NCI-H748 (cell line): ENCODE measurements at regions not wholly inside any gene's neighbourhood (a gene's known extent, or its start where the extent isn't known, plus 50 kb on each side); places are given as distances from the start of the nearest gene placed in this dataset.
"Not testable (repeated sequence)": the region's sequence is repeated elsewhere in the genome, so short reads cannot be mapped to it uniquely, and the experiment has no call there.

Source experiments
- DNase-seq: peaks from one replicate; lab custom pipeline; 2025; ENCODE audit not compliant: unreplicated experiment; lab: John Stamatoyannopoulos, UW

GRCh38 chr15:30030345-30030744 lies 52.4 kb upstream of the GOLGA8J start:
- DNase-seq: no peak

- DNase-seq: no peak
These were observed 58.9 kb upstream of the GOLGA8J start for GRCh38 chr15:30023798-30024295.

- DNase-seq: no peak
These were observed 72.0 kb upstream of the GOLGA8J start for GRCh38 chr15:30010746-30011145.

- no peak for DNase-seq
These were observed 74.6 kb upstream of the GOLGA8J start for GRCh38 chr15:30008156-30008555.

DNA sequence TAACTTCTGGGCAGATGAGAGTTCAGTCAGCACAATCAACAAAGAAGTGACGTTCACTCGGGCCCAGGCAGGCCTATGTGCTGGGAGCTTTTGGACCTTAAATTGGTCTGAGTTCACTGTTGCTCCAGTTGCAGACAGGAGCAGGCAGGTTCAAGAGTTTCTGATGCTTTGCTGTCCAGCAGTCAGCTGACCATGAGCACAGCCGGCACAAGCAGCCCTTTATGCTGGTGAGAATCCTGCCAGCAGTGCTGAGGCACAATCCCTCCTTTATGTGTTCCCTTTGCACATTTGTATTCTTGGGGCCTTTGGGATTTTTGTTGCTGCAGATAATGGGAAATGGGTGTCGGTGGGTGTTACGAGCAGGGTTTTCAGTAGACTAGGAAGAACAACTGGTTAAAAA lies 81.2 kb upstream of the GOLGA8J start:
- no peak for DNase-seq

DNA sequence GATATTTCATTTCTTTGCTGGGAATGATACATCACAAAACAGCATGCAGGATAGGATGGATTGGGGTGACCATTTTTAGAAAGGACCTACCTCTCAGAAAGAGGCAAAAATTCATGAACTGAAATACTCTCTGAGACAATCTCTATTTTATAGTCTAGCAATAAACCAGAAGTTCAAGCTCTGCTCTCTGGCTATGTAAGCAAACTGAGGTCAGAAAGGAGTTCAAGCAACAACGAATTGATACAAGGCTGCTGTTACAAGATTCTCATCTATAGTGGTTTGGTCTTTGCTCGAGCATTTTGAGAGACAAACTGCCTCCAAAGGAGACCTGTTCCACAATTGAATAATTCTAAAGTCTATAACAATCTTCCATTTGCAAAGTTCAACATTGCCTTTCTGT lies 84.7 kb upstream of the GOLGA8J start:
- DNase-seq: no peak

DNA sequence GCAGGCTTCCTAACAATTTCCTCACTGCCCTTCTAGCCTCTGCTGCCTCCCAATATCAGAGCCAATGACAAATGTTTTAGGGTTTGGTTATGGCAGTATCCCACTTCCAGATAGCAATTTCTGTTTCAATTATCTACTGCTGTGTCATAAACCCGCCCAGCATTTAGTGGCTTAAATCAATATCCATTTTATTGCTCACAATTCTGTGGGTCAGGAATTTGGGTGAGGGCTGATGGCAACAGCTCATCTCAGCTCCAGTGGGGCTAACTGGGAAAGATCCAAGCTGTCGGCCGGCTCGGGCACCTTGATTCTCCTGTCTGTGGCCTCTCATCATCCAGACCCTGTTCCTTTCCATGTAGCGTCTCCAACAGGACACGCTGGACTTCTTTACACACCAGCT lies 85.3 kb upstream of the GOLGA8J start:
- no peak for DNase-seq

DNA sequence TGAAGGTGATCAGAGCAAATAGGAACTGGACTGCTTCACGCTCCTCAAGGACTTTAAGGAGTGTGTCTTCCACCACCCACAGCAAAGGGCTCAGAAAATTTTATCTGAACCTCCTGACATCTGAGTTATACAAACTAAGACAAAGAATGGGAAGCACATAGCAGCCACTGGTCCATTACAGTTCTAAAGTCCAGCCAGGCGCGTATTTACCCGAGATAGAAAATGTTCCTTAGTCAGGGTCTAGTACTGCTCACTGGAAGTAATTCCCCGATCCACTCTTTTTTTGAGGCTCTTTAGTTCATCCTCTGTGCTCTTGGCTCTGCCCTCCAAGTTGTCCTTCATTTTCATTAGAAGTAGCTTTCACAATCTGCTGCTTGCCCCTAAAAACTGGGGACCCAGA lies 88.5 kb upstream of the GOLGA8J start:
- no peak for DNase-seq

DNA sequence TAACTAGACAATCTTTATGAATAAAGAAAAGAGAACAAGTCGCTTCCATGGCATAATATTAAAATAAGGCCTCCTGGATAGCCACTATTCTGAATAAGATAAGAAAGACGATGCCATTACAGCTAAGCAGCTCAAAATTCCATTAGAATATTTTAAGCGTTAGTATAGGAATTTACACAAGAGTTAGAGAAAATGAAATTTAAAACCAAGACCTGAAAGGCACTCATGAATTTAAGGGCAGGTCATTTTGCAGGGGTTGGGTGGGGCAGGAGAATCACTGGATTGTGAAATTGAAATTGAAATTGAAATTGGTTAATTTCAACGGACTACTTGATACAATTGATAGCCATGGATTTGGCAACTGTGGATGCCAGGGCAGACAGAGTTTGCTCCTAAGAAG lies 91.8 kb upstream of the GOLGA8J start:
- no peak for DNase-seq

GRCh38 chr15:29990035-29990434 lies 92.7 kb upstream of the GOLGA8J start:
- no peak for DNase-seq

DNA sequence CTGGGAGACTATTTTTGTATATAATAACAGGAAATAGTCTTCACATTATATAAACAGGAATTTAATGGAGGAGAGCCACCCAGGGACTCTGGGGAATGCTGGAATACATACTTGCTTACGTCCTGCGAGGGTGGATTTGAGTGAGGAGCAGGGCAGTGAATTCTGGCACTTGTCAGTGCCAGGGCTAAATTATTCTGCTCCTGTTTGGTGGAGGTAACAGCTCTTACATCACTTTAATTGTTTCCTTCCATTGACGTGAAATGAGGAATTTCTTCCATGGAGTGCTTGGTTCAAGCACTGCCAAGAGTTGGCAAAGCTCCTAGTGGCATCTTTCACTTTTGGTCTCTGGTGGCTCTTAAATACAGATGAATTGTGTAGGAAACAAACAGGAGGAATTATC lies 94.1 kb upstream of the GOLGA8J start:
- DNase-seq: no peak

DNA sequence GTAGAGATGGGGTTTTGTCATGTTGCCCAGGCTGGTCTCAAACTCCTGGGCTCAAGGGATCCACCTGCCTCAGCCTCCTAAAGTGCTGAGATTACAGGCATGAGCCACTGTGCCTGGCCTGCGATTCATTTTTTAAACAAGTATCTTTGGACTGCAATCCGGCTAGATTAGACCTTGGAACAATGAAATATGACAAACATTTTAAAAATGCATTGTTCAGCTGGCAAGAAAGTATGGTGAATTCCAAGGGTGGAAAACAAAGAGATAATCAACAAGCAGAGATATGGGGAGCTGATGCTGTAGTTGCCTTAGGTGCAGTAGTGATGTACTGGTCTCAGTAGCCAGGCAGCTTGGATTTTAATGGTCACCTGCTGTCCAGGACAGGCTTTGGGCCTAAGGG lies 95.8 kb upstream of the GOLGA8J start:
- no peak for DNase-seq

DNA sequence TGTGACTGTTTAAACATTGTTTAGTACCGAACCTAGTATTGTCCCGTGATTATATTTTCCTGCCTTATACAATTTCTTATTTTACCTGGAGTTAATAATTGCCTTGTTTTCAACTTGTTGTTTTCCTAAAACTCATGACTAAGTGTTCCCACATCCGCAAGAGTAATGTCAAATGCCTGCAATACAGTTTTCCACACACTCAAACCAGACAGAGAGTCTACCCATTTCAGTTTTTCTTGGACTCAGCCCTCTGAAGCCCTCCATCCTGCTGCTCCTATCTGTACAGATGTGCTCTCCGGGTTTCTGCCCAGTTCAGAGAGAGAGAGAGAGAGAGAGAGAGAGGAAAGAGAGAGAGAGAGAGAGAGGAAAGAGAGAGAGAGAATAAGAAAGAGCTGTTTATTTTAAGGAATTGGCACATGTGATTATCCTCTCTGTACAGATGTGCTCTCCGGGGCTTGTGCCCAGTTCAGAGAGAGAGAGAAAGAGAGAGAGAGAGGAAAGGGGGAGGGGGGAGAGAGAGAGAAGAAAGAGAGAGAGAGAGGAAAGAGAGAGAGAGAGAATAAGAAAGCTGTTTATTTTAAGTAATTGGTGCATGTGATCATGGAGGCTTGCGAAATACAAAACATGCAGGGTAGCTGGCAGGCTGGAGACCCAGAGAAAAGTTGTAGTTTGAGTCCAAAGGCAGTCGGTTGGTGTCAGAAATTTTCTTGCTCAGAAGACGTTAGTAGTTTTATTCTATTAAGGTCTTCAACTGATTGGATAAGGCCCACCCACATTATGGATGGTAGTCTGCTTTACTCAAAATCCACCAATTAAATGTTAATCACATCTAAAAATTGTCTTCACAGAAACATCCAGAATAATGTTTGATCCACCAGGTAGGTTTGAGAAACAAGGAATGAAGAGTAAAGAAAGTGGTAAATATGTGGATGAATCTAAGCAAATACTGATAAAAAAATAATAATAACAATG lies 104.1 kb upstream of the GOLGA8J start:
- DNase-seq: no peak

DNA sequence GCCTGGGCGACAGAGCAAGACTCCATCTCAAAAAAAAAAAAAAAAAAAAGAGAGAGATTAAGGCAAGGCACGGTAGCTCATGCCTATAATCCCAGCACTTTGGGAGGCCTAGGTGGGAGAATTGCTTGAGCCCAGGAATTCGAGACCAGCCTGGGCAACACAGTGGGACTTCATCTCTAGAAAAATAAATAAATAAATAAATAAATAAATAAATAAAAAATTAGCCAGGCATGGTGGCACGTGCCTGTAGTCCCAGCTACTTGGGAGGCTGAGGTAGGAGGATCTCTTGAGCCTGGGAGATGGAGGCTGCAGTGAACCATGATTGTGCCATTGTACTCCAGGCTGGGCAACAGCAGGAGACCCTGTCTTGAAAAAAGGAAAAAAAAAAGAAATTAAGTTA lies 108.7 kb upstream of the GOLGA8J start:
- DNase-seq: not testable (repeated sequence)

GRCh38 chr15:29972051-29972450 lies 110.7 kb upstream of the GOLGA8J start:
- no peak for DNase-seq

DNA sequence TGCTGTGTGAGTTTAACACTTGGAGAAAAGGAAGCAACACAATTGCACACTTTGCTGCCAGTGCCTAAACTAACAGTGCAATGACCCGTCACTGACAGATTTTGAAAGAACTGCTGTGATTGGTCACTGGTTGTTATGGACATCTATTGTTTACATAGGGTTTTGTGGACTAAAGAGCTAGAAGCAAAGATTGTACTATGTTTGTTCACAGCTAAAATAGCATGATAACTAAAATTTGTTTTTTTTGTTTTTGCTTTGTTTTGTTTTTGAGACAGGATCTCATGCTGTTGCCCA lies 112.4 kb upstream of the GOLGA8J start:
- DNase-seq: peak; percentile 17

DNA sequence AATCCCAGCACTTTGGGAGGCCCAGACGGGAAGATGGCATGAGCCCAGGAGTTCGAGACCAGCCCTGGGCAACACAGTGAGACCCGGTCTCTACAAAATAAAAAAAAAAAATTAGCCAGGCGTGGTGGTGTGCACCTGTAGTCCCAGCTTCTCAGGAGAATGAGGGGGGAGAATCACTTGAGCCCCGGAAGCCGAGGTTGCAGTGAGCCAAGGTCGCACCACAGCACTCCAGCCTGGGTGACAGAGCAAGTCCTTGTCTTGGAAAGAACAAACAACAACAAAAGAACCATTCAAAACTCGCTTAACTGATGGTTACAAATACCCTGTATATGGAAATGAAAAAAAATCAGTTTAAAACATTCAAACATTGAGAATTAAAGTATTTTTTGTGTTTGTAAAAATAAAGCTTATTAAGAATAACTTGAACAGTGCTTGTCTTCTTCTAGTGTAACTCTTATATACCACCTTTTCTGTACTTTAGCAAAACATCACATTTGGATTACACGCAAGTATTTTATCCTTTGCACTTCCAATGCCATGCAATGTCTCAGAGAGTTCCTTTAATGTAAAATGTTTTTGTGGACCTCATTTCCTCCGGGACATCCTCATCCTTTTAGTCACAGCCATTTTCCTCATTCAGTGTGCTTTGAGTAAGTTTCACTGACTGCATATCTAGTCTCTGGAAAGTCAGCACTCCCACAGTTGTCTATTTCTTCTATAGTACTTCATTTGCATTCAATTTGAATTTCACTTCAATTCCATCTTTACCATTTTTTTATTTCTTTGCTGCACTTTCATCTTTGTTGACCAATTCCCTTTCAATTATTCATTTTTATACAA lies 113.0 kb upstream of the GOLGA8J start:
- DNase-seq: no peak

DNA sequence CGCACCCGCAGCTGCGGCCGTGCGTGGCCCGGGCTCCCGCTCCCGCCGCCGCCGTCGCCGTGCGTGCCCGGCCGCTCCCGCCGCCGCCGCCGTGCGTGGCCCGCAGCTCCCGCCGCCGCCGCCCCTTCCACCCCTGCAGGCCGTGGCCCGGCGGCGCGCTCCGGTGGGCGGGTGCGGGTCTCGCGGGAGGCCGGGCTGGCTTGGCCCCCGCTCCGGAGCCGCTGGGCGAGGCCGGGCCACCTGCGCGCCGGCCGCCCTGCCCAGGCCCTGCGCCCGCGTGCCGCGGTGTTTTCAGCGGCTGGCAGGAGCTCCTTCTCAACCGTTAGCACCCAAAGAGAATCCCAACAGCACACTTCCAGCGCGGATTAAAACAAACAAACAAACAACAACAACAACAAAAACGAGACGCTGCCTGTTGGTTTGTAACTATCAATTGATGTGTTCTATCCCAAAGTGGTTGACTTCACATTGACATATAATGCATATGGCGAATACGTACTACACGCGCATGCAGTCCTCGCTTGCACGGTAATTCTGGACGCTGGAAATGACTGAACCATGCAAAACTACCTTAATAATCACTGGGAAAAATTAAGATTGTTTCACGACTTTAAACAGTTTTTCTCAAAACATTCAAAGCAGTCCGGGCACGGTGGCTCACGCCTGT lies 113.7 kb upstream of the GOLGA8J start:
- DNase-seq: no peak

DNA sequence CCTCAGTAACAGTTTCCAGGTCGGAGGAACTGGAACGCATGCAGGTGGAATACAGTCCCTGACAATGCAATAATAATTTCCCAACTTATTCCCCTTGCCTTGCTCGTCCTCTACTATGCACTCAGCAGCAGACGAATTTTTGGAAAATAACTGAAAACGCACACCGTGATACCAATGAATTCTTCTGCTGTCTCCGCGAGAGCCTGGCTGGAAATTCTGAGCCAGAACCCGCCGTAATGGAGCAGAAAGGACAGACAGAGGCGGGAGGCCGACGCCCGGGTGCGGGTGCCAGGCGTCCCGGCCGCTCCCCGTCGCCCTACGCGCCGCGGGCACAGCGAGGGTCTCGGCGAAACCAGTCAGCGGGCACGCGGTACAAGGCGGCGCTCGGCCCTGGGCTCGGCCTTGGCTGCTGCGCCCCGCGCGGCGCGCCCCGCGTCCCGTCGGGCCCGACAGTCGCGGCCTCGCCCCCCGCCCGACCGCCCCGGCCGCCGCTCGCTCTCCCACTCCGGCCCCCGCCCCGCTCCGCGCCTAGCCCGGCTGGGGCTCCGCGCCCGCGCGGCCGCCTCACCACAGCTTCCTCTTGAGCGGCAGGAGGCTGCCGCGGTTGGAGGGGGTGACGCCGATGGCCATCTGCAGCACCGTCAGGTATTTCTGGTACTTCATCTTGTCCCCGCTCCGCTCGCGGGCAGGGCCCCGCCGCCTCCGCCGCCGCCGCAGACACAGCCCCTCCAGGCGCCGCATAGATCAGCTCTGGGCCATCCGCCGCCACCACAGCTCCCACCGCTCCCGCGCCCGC lies 114.5 kb upstream of the GOLGA8J start:
- peak; percentile 31 for DNase-seq

GRCh38 chr15:29962407-29962806 lies 120.3 kb upstream of the GOLGA8J start:
- DNase-seq: no peak
